ENCODE measurements at regions not wholly inside any gene's neighbourhood (a gene's known extent, or its start where the extent isn't known, plus 50 kb on each side); places are given as distances from the start of the nearest gene placed in this dataset.

DNA sequence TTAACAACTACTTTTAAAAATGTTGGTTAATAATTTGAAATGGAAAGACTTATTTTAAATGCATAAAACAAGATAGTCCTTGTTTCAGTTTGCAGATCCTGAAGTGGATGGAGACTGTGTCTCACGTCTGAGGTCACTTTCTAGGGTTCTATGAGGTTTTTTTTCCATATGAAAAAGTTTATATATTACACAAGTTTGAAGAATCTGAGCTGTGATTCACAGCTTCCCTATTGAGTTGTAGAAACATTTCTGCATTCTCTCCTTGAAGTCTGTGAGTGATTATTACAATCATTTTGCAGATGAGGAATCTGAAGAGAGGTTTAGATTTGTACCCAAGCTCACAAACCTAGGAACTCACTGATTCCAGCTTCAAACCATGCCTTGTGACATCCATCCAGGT is 442.5 kb upstream of the KLF4 start:
- TF ChIP-seq, protein P1, sequence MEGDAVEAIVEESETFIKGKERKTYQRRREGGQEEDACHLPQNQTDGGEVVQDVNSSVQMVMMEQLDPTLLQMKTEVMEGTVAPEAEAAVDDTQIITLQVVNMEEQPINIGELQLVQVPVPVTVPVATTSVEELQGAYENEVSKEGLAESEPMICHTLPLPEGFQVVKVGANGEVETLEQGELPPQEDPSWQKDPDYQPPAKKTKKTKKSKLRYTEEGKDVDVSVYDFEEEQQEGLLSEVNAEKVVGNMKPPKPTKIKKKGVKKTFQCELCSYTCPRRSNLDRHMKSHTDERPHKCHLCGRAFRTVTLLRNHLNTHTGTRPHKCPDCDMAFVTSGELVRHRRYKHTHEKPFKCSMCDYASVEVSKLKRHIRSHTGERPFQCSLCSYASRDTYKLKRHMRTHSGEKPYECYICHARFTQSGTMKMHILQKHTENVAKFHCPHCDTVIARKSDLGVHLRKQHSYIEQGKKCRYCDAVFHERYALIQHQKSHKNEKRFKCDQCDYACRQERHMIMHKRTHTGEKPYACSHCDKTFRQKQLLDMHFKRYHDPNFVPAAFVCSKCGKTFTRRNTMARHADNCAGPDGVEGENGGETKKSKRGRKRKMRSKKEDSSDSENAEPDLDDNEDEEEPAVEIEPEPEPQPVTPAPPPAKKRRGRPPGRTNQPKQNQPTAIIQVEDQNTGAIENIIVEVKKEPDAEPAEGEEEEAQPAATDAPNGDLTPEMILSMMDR (IDR thresholded peaks at IDR 0.05), result no peak
- TF ChIP-seq POLR2A (IDR thresholded peaks at IDR 0.05) (no peak), POLR2AphosphoS5 (IDR thresholded peaks at IDR 0.05; ENCODE audit: insufficient read depth in 1 of 2, low read depth in 1 of 2) (no peak)

All from vagina (tissue), 2 donors.